Smooth muscle cell (in vitro differentiated cells): ENCODE measurements at regions not wholly inside any gene's neighbourhood (a gene's known extent, or its start where the extent isn't known, plus 50 kb on each side); places are given as distances from the start of the nearest gene placed in this dataset.

Experiments used
- DNase-seq: peaks from one replicate; lab custom pipeline; 2025; ENCODE audit not compliant: unreplicated experiment; lab: John Stamatoyannopoulos, UW
- H2AFZ ChIP-seq: fragments of 200-600 bp; sonication (generic); 2 replicates; pipeline ENCODE4 v1.6.0; 2016; ENCODE audit warnings: antibody characterized with exemption, low read depth, mild to moderate bottlenecking
- H3F3A ChIP-seq: fragments of 200-600 bp; sonication (generic); 2 replicates; pipeline ENCODE4 v1.6.0; 2017; ENCODE audit warnings: antibody characterized with exemption, low read depth
- H3K27ac ChIP-seq: fragments of 200-600 bp; sonication (generic); 2 replicates; pipeline ENCODE4 v1.5.1; 2016; ENCODE audit warnings: low read depth, mild to moderate bottlenecking
- H3K27me3 ChIP-seq: fragments of 200-600 bp; sonication (generic); 2 replicates; pipeline ENCODE4 v1.6.1; 2016; ENCODE audit warnings: low read depth, mild to moderate bottlenecking
- H3K36me3 ChIP-seq: fragments of 200-600 bp; sonication (generic); 2 replicates; pipeline ENCODE4 v1.5.1; 2016; ENCODE audit warnings: low read depth
- H3K4me1 ChIP-seq: fragments of 200-600 bp; sonication (generic); 2 replicates; pipeline ENCODE4 v1.5.1; 2016; ENCODE audit warnings: low read depth
- H3K4me2 ChIP-seq: fragments of 200-600 bp; sonication (generic); 2 replicates; pipeline ENCODE4 v1.6.0; 2016; ENCODE audit warnings: mild to moderate bottlenecking
- H3K4me3 ChIP-seq: fragments of 200-600 bp; sonication (generic); 2 replicates; pipeline ENCODE4 v1.5.1; 2016; ENCODE audit warnings: mild to moderate bottlenecking
- H3K79me2 ChIP-seq: fragments of 200-600 bp; sonication (generic); 2 replicates; pipeline ENCODE4 v1.6.0; 2016; ENCODE audit warnings: low read depth, mild to moderate bottlenecking
- H3K9ac ChIP-seq: fragments of 200-600 bp; sonication (generic); 2 replicates; pipeline ENCODE4 v1.6.0; 2016; ENCODE audit warnings: low read depth
- H3K9me3 ChIP-seq: fragments of 200-600 bp; sonication (generic); replicated peaks from 2 replicates; pipeline ENCODE4 v1.5.1; 2016; ENCODE audit warnings: low read depth
- H4K20me1 ChIP-seq: fragments of 200-600 bp; sonication (generic); 2 replicates; pipeline ENCODE4 v1.6.0; 2016; ENCODE audit warnings: low read depth
- CTCF ChIP-seq: fragments of 200-600 bp; sonication (generic); IDR thresholded peaks from 2 replicates; pipeline ENCODE4 v1.5.1; 2017; ENCODE audit warnings: borderline replicate concordance, mild to moderate bottlenecking, antibody characterized with exemption; ENCODE audit not compliant: insufficient read depth, poor library complexity, severe bottlenecking
- WGBS: methylation state at CpG from one replicate; pipeline ENCODE4 v1.1.7; 2016; ENCODE audit warnings: low lambda C conversion rate; 5-methylcytosine and 5-hydroxymethylcytosine counted together

GRCh38 chr10:3689871-3690510 is 95.0 kb downstream of the KLF6 start:
- WGBS: 75% methylated on average over 5 of the region's 5 CpGs
- H3K27ac ChIP-seq: no peak overlapping the region
- H3K4me2 ChIP-seq: no peak overlapping the region
- no peaks in the 10 kb centered on the region for H4K20me1 ChIP-seq
- H3K4me1 ChIP-seq: peaks cover 12% of the 10 kb centered on the region
- DNase-seq: no peak
- H3K79me2 ChIP-seq: no peaks in the 10 kb centered on the region
- H3F3A ChIP-seq: peaks cover 14% of the 10 kb centered on the region
- H3K9me3 ChIP-seq: no peaks in the 10 kb centered on the region
- H3K27me3 ChIP-seq: no peaks in the 10 kb centered on the region
- no peaks in the 10 kb centered on the region for H3K36me3 ChIP-seq
- no peak for TF ChIP-seq CTCF
- no peak overlapping the region for H3K9ac ChIP-seq
- H3K4me3 ChIP-seq: no peak overlapping the region
- H2AFZ ChIP-seq: no peak overlapping the region

GRCh38 chr10:3687510-3688081 is 97.4 kb downstream of the KLF6 start:
- no peak overlapping the region for H3K9ac ChIP-seq
- 78% methylated on average over 5 of the region's 5 CpGs for WGBS
- H3F3A ChIP-seq: peaks cover 8% of the 10 kb centered on the region
- H2AFZ ChIP-seq: no peak overlapping the region
- no peaks in the 10 kb centered on the region for H3K79me2 ChIP-seq
- no peaks in the 10 kb centered on the region for H3K9me3 ChIP-seq
- H3K27me3 ChIP-seq: no peaks in the 10 kb centered on the region
- no peaks in the 10 kb centered on the region for H3K36me3 ChIP-seq
- no peak for TF ChIP-seq CTCF
- peaks cover 8% of the 10 kb centered on the region for H3K4me1 ChIP-seq
- no peak overlapping the region for H3K27ac ChIP-seq
- no peaks in the 10 kb centered on the region for H4K20me1 ChIP-seq
- no peak overlapping the region for H3K4me2 ChIP-seq
- no peak for DNase-seq
- H3K4me3 ChIP-seq: no peak overlapping the region

- no peak overlapping the region for H3K27ac ChIP-seq
- WGBS: 84% methylated on average over 3 of the region's 3 CpGs
- no peaks in the 10 kb centered on the region for H3K79me2 ChIP-seq
- DNase-seq: no peak
- no peak overlapping the region for H2AFZ ChIP-seq
- H3F3A ChIP-seq: no peaks in the 10 kb centered on the region
- no peaks in the 10 kb centered on the region for H3K27me3 ChIP-seq
- H3K36me3 ChIP-seq: no peaks in the 10 kb centered on the region
- no peak overlapping the region for H3K4me2 ChIP-seq
- no peaks in the 10 kb centered on the region for H3K4me1 ChIP-seq
- H3K9ac ChIP-seq: no peak overlapping the region
- H3K4me3 ChIP-seq: no peak overlapping the region
- H4K20me1 ChIP-seq: no peaks in the 10 kb centered on the region
- TF ChIP-seq CTCF: no peak
- no peaks in the 10 kb centered on the region for H3K9me3 ChIP-seq
These were observed 99.6 kb downstream of the KLF6 start for GRCh38 chr10:3685384-3685783.

GRCh38 chr10:3684891-3685290 is 100.1 kb downstream of the KLF6 start:
- Histone ChIP-seq H3K4me2 (no peak overlapping the region), H2AFZ (no peak overlapping the region), H3K9me3 (no peaks in the 10 kb centered on the region), H3K27me3 (no peaks in the 10 kb centered on the region), H3K4me3 (no peak overlapping the region), H3F3A (no peaks in the 10 kb centered on the region), H4K20me1 (no peaks in the 10 kb centered on the region), H3K79me2 (no peaks in the 10 kb centered on the region), H3K4me1 (no peaks in the 10 kb centered on the region), H3K36me3 (no peaks in the 10 kb centered on the region), H3K27ac (no peak overlapping the region), H3K9ac (no peak overlapping the region)
- WGBS: 70% methylated on average over 2 of the region's 2 CpGs
- no peak for DNase-seq
- TF ChIP-seq CTCF: no peak
